Coronary artery (tissue), 2 donors: ENCODE measurements at regions not wholly inside any gene's neighbourhood (a gene's known extent, or its start where the extent isn't known, plus 50 kb on each side); places are given as distances from the start of the nearest gene placed in this dataset.

ENCODE experiments used
- DNase-seq: peaks from one replicate; pipeline ENCODE4 v3.0.0-alpha.2; 2017; ENCODE audit warnings: low spot score
- H3K27ac ChIP-seq, 2 donors: fragments of 200-600 bp; sonication (generic); one replicate each; pipeline ENCODE4 v1.5.1; 2016 to 2019
- H3K4me3 ChIP-seq: fragments of 200-600 bp; sonication (generic); 2 replicates; pipeline ENCODE4 v1.5.1; 2016; ENCODE audit warnings: mild to moderate bottlenecking, moderate library complexity
- CTCF ChIP-seq: fragments of 200-600 bp; sonication (generic); IDR thresholded peaks from one replicate; pipeline ENCODE4 v1.5.1; 2019; ENCODE audit warnings: antibody characterized with exemption

DNA sequence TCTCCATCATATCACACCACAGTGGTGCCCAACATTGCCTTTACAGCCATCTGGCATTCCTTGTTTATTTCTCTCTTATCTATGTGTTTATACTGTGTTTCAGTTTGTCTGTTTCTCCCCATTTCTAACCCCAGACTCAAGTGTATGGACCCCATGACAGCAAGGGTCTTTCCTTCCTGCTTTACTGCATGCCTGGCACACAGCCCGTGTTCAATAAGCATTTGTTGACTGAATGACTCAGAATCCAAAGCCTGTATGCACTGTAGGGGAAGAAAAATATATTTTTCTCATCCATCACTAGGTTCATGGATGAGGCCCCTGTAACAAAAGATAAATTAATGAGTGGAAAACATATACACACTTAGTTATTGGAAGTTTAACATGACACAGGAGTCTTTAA lies 190.8 kb upstream of the SEMA6A start:
- H3K27ac ChIP-seq, result no peak overlapping the region
- no peak overlapping the region for H3K4me3 ChIP-seq
- no peak for TF ChIP-seq CTCF
- DNase-seq, result no peak

GRCh38 chr5:116764941-116765340 lies 190.3 kb upstream of the SEMA6A start:
- DNase-seq, result no peak
- H3K27ac ChIP-seq, result no peak overlapping the region
- TF ChIP-seq CTCF, result no peak
- no peak overlapping the region for H3K4me3 ChIP-seq

DNA sequence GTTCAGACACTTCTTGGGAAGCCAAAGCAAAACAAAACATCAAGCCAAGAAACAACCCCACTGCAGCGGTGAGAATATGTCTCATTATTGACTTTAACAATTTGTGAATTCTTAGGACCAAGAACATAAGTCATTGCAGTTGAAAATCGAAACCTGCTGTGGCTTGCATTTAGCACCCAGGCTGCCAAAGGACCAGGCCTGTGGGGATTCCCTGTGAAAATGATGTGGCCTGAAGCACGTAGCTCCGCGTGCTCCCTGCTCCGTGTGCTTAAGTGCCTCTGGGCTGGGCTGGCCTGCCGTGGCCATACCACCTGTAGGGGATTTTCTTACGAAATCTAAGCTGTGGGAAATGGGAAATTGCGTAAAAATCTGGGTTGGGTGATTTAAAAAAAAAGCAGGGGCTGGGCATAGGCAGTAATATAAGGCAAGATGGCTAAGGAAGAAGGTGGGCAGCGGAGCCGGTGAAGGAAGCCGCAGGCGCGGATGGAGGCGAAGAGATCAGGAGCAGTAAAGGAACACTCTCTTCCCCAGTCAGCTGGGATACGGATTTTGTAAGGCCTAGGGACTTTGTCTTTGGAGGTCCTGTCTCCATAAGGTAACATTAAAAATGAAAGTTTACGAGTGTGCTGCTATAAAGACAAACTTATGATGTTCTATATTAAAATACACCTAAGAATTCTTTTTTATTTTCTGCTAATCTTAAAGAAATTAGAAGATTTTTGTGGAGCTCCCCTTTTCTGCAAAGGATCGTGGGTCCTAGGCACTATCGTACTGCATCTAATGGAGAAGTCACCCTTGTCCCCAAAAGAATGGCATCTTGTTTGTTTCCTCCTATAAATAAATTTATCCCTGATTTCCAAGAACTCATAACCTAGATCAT lies 189.6 kb upstream of the SEMA6A start:
- TF ChIP-seq CTCF, result no peak
- Histone ChIP-seq H3K4me3 (no peak overlapping the region), H3K27ac (no peak overlapping the region)
- no peak for DNase-seq

DNA sequence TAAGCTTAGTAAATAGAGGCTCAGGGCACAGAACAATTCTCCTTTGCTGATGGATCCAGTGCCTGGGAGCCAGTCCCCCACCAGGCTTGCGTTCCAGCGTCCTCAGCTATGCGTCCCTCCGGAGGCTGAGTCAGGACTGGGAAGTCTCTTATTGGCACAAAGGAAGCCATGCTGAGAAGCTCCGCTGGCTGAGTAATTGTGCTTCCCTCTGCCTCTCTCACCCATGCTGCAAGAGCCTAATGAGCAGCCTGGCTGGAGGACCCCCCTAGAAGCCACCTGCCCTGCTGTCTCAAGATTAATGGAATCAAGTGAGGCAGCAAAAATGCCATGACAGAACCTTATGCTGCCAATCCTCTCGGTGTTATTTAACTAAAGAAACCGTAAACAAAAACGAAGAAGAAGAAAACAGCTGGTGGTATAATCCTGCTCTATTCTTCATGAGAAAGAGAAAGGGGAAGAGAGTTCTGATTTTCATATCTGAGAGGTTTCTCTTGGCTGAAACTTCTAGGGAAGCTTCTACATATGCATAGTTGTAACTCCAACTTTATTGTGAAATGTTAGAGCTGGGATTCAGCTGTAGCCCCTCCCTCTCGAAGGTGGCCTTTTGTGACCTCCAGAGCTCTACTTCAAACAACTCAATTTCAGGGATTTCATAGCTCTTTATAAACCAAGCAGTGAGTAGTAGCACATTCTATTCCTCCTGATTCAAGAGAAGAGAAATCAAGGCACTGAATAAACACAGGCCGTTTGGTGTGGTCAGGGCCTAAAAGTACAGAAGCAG lies 185.4 kb upstream of the SEMA6A start:
- no peak for DNase-seq

GRCh38 chr5:116757326-116757725 lies 182.7 kb upstream of the SEMA6A start:
- Histone ChIP-seq H3K4me3 (no peak overlapping the region), H3K27ac (no peak overlapping the region)
- no peak for TF ChIP-seq CTCF
- no peak for DNase-seq

More for the DNA sequence above, 185.4 kb upstream of the SEMA6A start:
- Histone ChIP-seq H3K4me3 (no peak overlapping the region), H3K27ac (no peak overlapping the region)
- no peak for TF ChIP-seq CTCF

DNA sequence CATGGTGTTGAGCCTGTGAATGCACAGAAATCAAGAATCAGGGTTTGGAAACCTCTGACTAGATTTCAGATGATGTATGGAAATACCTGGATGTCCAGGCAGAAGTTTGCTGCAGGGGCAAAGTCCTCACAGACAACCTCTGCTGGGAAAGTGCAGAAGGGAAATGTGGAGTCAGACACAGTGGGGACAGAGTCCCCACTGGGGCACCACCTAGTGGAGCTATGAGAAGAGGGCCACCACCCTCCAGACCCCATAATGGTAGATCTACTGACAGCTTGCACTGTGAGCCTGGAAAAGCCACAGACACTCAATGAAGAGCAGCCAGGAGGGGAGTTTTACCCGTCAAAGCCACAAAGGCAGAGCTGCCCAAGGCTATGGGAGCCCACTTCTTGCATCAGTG lies 181.9 kb upstream of the SEMA6A start:
- DNase-seq, result no peak
- no peak for TF ChIP-seq CTCF
- Histone ChIP-seq H3K4me3 (no peak overlapping the region), H3K27ac (no peak overlapping the region)
